Raji (cell line): ENCODE measurements at regions not wholly inside any gene's neighbourhood (a gene's known extent, or its start where the extent isn't known, plus 50 kb on each side); places are given as distances from the start of the nearest gene placed in this dataset.

Experiments used
- POLR2A ChIP-seq: IDR thresholded peaks from 2 replicates; pipeline ENCODE4 v1.6.1; 2011; ENCODE audit warnings: low read depth, low read length, control low read depth; ENCODE audit not compliant: insufficient read depth

DNA sequence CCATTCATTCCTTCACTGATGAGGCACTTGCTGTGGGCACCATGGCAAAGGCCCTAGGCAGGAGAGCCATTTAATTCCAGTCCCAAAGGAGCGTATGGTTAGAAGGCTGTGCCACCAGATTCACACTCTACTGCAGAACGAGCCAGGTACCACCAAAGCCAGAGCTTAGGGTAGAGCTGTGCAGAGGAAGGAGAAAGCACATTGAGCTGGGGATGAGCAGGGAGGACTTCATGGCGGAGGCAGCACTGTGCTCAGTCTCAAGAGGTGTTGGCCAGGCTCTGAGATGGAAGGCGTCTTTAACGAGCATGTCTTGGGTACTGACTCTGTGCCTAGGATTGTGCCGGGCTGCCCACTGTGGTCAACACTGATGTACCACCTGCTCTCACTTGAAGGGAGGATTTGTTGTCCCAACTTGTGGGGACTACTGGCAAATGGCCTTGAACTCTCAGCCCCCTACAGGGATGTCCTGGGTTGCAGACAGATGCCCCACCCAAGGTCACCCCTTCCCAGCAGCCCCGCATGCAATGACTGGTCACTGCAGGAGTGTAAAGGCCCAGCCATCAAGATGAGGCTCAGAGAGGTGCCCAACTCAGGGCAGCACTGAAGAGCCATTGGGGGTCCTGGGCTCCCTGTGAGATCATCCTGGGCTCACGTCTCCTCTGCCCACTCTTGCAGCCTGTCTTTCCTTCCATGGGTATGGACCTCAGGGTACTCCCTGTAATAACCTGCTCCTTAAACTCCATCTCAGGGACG, 251.4 kb downstream of the GLI2 start:
- TF ChIP-seq POLR2A = no peak

DNA sequence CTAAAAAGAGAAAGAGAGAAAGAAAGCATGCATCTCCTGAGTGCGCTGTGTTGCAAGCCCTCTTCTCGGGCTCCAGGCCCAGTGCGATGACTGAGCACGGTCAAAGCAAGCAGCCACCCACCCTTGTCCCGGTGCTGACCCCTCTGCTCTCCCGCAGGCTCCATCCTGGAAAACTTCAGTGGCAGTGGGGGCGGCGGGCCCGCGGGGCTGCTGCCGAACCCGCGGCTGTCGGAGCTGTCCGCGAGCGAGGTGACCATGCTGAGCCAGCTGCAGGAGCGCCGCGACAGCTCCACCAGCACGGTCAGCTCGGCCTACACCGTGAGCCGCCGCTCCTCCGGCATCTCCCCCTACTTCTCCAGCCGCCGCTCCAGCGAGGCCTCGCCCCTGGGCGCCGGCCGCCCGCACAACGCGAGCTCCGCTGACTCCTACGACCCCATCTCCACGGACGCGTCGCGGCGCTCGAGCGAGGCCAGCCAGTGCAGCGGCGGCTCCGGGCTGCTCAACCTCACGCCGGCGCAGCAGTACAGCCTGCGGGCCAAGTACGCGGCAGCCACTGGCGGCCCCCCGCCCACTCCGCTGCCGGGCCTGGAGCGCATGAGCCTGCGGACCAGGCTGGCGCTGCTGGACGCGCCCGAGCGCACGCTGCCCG, 252.5 kb downstream of the GLI2 start:
- TF ChIP-seq POLR2A = no peak

DNA sequence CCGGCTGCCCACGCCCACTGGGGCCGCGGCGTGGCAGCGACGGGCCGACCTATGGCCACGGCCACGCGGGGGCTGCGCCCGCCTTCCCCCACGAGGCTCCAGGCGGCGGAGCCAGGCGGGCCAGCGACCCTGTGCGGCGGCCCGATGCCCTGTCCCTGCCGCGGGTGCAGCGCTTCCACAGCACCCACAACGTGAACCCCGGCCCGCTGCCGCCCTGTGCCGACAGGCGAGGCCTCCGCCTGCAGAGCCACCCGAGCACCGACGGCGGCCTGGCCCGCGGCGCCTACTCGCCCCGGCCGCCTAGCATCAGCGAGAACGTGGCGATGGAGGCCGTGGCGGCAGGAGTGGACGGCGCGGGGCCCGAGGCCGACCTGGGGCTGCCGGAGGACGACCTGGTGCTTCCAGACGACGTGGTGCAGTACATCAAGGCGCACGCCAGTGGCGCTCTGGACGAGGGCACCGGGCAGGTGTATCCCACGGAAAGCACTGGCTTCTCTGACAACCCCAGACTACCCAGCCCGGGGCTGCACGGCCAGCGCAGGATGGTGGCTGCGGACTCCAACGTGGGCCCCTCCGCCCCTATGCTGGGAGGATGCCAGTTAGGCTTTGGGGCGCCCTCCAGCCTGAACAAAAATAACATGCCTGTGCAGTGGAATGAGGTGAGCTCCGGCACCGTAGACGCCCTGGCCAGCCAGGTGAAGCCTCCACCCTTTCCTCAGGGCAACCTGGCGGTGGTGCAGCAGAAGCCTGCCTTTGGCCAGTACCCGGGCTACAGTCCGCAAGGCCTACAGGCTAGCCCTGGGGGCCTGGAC, 253.2 kb downstream of the GLI2 start:
- no peak for TF ChIP-seq POLR2A

DNA sequence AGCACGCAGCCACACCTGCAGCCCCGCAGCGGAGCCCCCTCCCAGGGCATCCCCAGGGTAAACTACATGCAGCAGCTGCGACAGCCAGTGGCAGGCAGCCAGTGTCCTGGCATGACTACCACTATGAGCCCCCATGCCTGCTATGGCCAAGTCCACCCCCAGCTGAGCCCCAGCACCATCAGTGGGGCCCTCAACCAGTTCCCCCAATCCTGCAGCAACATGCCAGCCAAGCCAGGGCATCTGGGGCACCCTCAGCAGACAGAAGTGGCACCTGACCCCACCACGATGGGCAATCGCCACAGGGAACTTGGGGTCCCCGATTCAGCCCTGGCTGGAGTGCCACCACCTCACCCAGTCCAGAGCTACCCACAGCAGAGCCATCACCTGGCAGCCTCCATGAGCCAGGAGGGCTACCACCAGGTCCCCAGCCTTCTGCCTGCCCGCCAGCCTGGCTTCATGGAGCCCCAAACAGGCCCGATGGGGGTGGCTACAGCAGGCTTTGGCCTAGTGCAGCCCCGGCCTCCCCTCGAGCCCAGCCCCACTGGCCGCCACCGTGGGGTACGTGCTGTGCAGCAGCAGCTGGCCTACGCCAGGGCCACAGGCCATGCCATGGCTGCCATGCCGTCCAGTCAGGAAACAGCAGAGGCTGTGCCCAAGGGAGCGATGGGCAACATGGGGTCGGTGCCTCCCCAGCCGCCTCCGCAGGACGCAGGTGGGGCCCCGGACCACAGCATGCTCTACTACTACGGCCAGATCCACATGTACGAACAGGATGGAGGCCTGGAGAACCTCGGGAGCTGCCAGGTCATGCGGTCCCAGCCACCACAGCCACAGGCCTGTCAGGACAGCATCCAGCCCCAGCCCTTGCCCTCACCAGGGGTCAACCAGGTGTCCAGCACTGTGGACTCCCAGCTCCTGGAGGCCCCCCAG, 254.1 kb downstream of the GLI2 start:
- no peak for TF ChIP-seq POLR2A

DNA sequence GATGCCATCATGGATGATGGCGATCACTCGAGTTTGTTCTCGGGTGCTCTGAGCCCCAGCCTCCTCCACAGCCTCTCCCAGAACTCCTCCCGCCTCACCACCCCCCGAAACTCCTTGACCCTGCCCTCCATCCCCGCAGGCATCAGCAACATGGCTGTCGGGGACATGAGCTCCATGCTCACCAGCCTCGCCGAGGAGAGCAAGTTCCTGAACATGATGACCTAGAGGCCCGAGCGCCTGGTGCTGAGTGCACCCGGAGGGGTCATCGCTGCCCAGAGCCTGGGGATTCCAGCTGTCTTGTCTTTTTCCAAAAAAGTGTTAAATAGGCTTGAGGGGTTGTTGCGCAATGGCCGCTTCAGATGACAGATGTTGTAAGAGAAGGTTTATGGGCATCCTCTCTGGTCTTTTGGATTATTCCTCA, 254.8 kb downstream of the GLI2 start:
- no peak for TF ChIP-seq POLR2A

DNA sequence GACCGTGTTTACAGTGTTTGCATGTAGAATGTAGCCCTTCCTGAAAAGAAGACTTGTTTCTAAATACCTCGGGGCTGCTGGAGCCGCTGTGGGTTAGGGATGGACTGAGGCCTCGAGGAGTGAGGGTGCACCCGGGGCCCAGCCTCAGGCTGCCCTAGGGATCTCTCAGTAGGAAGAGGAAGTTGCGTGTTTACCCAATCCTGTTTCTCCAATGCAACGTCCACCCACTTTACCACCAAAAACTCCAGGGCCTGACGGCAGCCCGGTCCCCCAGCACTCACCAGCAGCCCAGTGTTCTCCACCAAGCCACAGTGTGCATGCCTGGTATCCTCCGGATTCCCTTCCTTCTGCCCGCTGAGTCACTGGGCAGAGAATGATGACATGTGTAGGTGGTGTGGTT, 255.8 kb downstream of the GLI2 start:
- TF ChIP-seq POLR2A = no peak

DNA sequence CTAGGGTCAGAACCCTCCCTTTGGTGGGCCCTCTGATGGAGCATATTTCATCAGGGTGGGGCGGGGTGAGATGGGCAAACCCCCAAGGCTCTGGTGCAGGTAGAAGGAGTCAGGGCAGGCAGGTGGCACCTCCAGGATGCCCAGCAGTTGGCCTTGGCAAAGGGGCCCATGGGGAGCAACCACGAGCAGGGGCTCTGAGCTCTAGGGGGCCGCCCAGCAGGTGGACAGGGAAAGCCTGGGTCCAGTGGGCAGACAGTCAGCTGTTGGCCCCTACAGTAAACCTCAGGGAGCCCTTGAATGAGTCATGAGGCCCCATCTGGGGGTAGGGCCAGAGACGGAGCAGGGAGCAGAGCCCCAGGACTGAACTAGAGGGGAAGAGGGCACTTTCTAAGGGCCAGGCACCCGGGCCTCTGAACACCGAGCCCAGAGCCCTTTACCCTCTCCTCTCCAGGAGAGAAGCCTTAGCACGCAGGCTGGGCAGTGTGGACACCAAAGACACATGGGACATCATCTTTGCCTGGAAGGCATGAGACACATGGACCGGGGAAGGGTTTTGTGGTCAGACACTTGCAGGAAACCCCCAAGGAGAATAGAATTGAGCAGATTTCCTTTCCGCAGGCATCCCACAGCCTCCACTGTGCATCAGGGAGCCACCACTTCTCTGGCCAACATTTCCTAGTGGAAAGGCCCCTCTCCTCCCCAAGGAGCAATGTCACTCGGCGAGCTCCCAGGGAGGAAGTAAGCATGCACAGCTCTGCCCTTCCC, 257.3 kb downstream of the GLI2 start:
- TF ChIP-seq POLR2A = no peak

DNA sequence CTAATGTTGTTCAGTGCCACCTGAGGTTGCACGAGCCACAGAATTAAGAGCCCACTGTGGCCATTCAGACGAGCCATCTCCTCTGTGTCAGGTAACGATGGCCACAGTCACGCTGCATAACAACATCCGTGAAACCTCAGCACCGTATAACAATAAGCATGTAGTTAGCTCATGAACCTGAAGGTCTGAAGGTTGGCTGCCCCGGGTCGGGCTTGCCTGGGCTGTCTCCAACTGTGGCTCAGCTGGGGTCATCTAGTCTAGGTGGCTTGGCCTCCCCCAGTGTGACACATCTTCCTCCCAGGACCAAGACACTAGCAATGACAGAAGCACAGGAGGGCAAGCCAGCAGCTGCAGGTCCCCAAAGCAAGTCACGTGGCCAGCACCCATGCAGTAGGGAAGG, 258.0 kb downstream of the GLI2 start:
- TF ChIP-seq POLR2A = no peak

DNA sequence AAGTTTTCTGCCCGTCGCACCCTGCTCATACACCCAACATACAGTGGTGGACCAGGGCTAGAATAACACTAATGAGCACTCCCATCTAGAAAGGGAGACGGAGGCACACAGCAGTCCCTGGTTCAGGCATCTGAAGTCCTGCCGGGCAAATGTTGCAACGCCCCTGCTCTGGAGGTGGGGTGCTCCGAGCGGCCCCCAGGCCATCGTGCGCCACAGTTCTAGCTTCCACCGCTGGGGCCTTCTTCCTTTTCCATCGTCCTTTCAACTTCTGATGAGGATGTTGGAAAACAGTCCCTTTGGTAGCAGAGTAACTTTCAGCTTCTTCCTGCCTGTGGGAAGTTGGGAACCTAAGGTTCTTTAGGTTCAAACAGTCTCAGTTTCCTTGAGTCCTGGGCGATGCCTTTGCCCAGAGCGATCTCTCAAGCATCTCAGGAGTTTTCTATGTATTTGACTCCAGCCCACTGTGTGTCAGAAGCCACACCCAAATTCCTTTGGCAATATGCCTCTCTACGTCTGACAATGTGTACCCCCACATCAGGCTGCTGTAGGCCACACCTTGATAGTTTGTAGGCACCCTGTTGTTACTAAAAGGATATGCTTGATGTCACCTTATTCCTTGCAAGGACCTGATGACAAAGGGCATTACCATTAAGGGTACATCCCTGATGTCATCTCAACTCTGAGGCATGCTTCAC, 258.8 kb downstream of the GLI2 start:
- TF ChIP-seq POLR2A = no peak

DNA sequence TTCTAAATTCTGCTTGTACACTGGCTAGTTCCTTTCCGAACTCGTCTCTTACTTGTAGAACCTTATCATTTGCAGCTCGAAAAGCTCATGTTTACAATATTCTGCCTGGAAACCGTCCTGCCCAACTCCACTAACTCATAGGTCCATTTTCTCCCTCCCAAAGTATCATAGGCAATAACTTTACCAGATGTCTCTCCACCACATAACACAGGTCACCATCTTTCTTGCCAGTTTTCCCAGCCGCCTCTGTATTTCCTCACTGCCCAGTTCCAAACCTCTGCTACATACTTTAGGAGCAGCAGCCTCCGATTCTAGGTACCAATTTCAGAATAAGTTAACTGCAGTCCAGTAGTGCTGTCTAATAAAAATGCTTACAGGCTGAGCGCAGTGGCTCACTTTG, 259.5 kb downstream of the GLI2 start:
- TF ChIP-seq POLR2A = no peak

DNA sequence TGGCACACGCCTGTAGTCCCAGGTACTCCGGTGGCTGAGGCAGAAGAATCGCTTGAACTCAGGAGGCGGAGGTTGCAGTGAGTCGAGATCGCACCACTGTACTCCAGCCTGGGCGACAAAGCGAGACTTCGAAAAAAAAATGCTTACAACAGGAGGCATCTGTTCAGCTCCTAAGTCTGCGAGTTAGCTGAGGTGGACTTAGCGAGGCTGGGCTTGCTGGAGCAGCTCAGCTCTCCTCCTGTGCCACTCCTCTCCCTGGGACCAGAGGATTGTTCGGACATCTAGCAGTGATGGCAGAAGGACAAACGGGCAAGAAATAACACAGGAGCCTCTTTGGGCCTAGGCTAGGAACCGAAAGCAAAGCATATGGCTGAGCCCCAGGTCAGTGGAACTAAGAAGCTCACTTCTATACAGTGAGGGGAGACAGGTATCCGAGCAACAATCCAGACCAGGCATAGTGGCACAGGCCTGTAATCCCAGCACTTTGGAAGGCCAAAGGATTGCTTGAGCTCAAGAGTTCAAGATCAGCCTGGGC, 260.1 kb downstream of the GLI2 start:
- no peak for TF ChIP-seq POLR2A

DNA sequence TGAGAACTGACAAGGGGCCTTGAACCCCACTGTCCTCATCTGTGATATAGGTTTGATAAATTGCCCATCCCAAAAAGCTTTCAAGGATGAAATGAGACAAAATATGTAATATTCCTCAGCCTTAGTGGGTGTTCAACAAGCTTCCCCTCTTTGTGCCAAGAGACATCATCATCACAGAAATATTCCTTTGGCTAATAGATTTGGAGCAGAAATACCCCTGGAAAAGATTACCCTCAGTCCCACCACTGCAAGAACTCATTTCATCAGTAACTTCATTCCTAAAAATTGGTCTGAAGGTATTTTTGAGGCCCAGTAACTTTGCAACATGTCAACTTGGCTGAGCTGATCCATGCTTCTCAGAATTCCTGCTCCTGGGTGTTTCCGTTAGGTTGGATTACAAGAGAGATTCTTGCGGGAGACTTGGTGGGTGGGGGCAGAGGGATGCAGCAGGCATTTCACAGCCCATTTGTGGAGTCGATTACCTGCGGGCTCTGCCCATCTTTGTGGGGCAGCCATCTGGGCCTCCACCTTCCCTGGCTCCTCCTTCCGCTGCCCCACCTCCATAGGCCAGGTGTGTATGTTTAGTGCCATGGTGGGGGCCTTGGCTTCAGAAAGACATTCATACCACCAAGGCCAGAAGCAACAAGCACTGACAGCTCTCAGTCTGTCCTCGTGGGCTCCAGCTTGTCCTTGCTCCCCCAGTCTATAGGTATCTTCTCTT, 263.9 kb downstream of the GLI2 start:
- TF ChIP-seq POLR2A = no peak

DNA sequence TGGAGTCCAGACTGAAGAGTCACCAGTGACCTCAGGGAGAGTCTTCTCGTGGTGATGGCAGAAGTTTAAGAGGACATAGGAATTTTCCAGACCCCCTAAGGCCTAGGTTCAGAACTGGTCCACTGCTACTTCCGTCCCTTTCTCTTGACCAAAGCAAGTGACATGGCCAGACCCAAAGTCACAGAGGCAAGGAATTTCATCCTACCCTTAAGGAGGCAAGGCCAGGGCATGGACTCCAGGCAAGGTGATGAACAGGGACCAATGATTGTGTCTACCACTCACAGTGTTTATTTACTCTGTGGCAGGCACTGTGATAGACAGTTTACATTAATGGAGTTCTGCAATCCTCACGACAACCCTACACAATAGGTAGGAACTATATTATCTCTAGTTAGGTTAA, 265.1 kb downstream of the GLI2 start:
- no peak for TF ChIP-seq POLR2A
